ENCODE measurements at regions not wholly inside any gene's neighbourhood (a gene's known extent, or its start where the extent isn't known, plus 50 kb on each side); places are given as distances from the start of the nearest gene placed in this dataset.

DNA sequence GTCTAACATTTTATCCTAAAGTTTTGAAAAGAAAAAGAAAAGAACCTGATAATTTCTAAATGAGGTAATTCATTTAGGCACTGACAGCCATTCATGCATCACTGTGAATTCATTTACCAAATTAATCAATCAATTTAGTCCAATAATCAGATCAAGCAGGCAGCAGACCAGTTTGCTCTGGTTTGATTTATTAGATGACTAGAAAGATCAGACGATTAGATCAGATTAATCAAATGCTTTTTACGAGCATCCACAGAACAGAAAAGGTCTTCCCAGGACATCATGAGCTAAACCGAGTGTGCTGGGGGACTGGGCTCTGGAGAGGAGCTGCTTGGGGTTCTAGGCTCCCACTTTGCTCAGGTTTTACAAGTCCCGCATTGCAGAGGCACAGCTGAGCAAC is 226.5 kb upstream of the MYO3A start (continued):
- TF ChIP-seq ZNF8 (CRISPR knock-in tag; IDR thresholded peaks at IDR 0.05) = 0 out of 2 replicates have a peak, but pooled peaks have one; percentile 25
- TF ChIP-seq TSHZ2 (CRISPR knock-in tag; IDR thresholded peaks at IDR 0.05) = no peak
- no peak for TF ChIP-seq ZFP30 (CRISPR knock-in tag; IDR thresholded peaks at IDR 0.05)
- TF ChIP-seq, protein P1, sequence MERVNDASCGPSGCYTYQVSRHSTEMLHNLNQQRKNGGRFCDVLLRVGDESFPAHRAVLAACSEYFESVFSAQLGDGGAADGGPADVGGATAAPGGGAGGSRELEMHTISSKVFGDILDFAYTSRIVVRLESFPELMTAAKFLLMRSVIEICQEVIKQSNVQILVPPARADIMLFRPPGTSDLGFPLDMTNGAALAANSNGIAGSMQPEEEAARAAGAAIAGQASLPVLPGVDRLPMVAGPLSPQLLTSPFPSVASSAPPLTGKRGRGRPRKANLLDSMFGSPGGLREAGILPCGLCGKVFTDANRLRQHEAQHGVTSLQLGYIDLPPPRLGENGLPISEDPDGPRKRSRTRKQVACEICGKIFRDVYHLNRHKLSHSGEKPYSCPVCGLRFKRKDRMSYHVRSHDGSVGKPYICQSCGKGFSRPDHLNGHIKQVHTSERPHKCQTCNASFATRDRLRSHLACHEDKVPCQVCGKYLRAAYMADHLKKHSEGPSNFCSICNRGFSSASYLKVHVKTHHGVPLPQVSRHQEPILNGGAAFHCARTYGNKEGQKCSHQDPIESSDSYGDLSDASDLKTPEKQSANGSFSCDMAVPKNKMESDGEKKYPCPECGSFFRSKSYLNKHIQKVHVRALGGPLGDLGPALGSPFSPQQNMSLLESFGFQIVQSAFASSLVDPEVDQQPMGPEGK (CRISPR knock-in tag; IDR thresholded peaks at IDR 0.05; ENCODE audit: borderline replicate concordance) = no peak
- TF ChIP-seq, protein P2, sequence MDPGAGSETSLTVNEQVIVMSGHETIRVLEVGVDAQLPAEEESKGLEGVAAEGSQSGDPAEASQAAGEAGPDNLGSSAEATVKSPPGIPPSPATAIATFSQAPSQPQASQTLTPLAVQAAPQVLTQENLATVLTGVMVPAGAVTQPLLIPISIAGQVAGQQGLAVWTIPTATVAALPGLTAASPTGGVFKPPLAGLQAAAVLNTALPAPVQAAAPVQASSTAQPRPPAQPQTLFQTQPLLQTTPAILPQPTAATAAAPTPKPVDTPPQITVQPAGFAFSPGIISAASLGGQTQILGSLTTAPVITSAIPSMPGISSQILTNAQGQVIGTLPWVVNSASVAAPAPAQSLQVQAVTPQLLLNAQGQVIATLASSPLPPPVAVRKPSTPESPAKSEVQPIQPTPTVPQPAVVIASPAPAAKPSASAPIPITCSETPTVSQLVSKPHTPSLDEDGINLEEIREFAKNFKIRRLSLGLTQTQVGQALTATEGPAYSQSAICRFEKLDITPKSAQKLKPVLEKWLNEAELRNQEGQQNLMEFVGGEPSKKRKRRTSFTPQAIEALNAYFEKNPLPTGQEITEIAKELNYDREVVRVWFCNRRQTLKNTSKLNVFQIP (CRISPR knock-in tag; IDR thresholded peaks at IDR 0.05; ENCODE audit: borderline replicate concordance, low read depth) = no peak
- 0 out of 2 replicates have a peak, but pooled peaks have one; percentile 32 for TF ChIP-seq ISL1 (CRISPR knock-in tag; IDR thresholded peaks at IDR 0.05)

- no peak for TF ChIP-seq ISL1 (CRISPR knock-in tag; IDR thresholded peaks at IDR 0.05)
- no peak for TF ChIP-seq ZNF8 (CRISPR knock-in tag; IDR thresholded peaks at IDR 0.05)
- no peak for TF ChIP-seq PPARA (CRISPR knock-in tag; IDR thresholded peaks at IDR 0.05; ENCODE audit: borderline replicate concordance)
- TF ChIP-seq TSHZ2 (CRISPR knock-in tag; IDR thresholded peaks at IDR 0.05) = no peak
- no peak for TF ChIP-seq ZC3H10 (CRISPR knock-in tag; IDR thresholded peaks at IDR 0.05)
- TF ChIP-seq ZFP30 (CRISPR knock-in tag; IDR thresholded peaks at IDR 0.05) = no peak
- TF ChIP-seq BACH2 (CRISPR knock-in tag; IDR thresholded peaks at IDR 0.05; ENCODE audit: borderline replicate concordance) = no peak
- no peak for TF ChIP-seq OSR1 (CRISPR knock-in tag; IDR thresholded peaks at IDR 0.05)
- TF ChIP-seq ESRRG (CRISPR knock-in tag; IDR thresholded peaks at IDR 0.05) = no peak
- TF ChIP-seq ZNF565 (CRISPR knock-in tag; conservative IDR thresholded peaks at IDR 0.05; ENCODE audit: low read depth) = no peak
- TF ChIP-seq ZNF70 (CRISPR knock-in tag; IDR thresholded peaks at IDR 0.05) = no peak
- TF ChIP-seq CSDC2 (CRISPR knock-in tag; IDR thresholded peaks at IDR 0.05) = no peak
- TF ChIP-seq CSRNP3 (CRISPR knock-in tag; IDR thresholded peaks at IDR 0.05) = no peak
- TF ChIP-seq, protein P1 (CRISPR knock-in tag; IDR thresholded peaks at IDR 0.05; ENCODE audit: borderline replicate concordance) = no peak
- no peak for TF ChIP-seq SNAI2 (CRISPR knock-in tag; IDR thresholded peaks at IDR 0.05)
- TF ChIP-seq CREB5 (CRISPR knock-in tag; IDR thresholded peaks at IDR 0.05; ENCODE audit: low read depth) = no peak
- no peak for TF ChIP-seq RARB (CRISPR knock-in tag; IDR thresholded peaks at IDR 0.05)
- TF ChIP-seq TOX (CRISPR knock-in tag; IDR thresholded peaks at IDR 0.05; ENCODE audit: borderline replicate concordance) = no peak
- no peak for TF ChIP-seq TCF4 (CRISPR knock-in tag; IDR thresholded peaks at IDR 0.05; ENCODE audit: borderline replicate concordance)
- no peak for ATAC-seq
These were observed 225.9 kb upstream of the MYO3A start for GRCh38 chr10:25707976-25708671.

Data from SK-N-SH treated with all-trans-retinoic acid at 6 μM for 48 hours (cell line).